Lung microvascular endothelial cell (primary cell): ENCODE measurements at regions not wholly inside any gene's neighbourhood (a gene's known extent, or its start where the extent isn't known, plus 50 kb on each side); places are given as distances from the start of the nearest gene placed in this dataset.

ENCODE experiments used
- DNase-seq, 2 donors: peaks; one replicate each; pipeline versions ENCODE4 v3.0.0 to v3.0.0-alpha.2; 2010; ENCODE audit warnings: low read depth in 2 of 2

GRCh38 chr6:84464471-84464870, 237.0 kb upstream of the CEP162 start:
- peak; percentile 15 to 83 for DNase-seq

DNA sequence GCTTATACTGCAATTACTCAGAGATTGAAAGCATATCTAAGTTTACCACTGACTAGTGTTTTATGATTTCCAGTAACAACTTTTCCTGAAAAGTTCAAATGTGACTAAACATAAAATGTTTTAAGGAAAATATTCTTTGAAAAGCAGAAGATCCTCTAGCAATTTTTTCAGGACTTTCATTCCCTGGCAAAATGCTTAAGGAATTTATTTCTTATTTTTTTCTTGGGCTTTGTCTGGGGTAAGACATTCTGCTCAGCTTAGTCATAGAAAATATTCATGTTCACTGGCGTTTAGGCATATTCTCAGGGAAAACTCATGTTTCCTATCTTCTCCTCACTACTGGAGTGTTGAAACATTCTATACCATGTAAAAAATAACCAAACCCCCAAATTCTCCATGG, 235.3 kb upstream of the CEP162 start:
- DNase-seq, result peak in 1 of 2 donors; percentile 27

DNA sequence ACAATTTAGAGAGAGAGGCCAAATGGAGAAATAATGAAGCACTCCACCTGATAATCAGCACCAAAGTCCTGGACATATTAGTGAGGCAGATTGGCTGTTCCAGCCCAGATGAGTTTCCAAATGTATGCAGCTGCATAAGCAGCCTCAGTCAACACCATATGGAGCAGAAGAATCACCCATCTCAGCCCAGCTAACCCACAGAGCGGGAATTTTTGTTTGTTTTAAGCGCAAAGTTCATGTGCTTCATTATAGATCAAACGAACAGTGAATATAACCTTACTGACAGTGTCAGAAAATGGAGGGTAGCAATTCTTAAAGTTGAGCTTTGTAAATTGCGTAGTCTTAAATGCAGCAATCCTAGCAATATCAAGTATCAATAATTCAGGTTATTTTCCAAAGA, 234.0 kb upstream of the CEP162 start:
- DNase-seq, result no peak

DNA sequence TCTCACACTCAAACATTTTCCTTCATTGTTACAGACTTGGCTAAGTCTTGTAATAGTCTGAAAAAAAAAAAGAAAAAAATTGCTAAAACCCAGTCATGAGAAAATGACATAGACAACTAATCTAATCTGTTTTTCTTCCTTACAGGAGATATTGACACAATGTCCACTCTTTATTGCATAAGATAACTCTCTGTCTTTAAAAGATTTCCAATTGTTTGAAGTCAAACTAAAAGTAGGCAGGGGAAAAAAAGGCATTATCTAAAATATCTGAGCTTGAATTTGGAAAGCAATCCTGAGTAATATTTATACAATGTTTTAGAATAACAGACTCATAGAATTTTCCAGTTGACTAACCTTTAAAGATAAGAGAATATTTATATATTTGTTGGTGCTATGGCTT, 233.0 kb upstream of the CEP162 start:
- DNase-seq, result no peak

DNA sequence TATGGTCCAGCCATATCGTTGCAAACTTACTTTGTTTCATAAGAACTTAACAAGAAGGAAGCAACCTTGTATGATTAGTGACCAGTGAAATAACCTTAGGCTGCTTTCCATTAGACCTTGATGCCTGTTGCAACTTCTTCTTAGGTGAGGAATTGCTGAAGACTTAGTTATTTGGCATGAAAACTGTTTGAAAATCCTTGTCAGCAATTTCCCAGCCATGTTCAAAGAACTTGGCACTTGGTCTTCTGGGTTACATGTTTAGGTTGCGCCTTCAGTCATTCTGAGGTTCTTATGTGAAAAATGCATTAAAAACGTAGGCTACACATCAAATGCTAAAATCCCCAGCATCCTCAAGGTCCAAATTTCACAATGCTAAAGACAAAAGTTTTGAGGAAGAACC, 232.0 kb upstream of the CEP162 start:
- DNase-seq, result no peak

GRCh38 chr6:84458271-84458670, 230.8 kb upstream of the CEP162 start:
- no peak for DNase-seq

DNA sequence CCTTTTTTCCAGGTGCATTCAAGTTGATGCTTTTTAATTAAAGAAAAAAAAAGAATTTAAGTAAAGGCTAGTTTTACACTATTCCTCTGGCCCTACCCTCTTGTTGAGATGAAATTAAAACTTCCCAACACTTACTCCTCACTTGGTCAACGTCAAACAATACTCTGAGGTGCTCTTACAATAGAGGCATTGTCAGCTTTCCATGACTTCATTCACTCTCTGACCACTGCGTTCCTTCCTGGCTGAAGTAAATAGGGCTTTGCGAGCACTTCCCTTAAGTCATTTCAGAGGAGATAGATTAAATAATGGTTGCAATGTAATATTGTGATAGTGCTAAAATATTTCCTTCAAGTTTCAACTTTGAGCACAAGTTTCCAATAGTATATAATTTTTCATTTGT, 229.8 kb upstream of the CEP162 start:
- DNase-seq, result peak; percentile 56 to 76

GRCh38 chr6:84456803-84457202, 229.4 kb upstream of the CEP162 start:
- DNase-seq, result no peak

DNA sequence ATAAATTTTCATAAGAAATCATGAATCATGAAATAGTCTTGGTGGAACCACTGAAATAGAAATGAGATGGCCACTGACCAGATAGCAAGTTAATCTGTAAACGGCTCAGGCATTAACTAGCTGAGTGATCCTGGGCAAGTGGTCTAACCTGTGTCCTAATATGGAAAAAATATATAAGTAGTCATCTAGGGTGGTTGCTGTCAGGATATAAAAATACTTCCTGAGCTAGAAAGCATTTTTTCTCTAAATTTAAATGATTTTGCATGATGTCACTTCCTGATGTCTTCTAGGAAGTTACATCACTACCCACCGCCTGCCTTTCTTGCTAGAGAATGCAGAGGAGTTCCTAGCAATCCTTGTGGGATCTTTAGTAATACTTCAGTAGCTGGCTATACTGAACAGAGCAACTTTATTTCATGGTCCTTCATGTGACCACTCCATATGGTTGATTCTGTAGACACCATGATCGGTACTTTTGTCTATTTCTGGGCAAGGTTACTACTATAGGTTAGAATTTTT, 228.1 kb upstream of the CEP162 start:
- DNase-seq, result peak in 1 of 2 donors; percentile 34

- peak in 1 of 2 donors; percentile 63 for DNase-seq
Observed at GRCh38 chr6:84453499-84453898, 226.1 kb upstream of the CEP162 start.

GRCh38 chr6:84450018-84450417, 222.6 kb upstream of the CEP162 start:
- DNase-seq, result no peak

- peak; percentile 39 to 69 for DNase-seq
Observed at GRCh38 chr6:84449220-84449619, 221.8 kb upstream of the CEP162 start.

DNA sequence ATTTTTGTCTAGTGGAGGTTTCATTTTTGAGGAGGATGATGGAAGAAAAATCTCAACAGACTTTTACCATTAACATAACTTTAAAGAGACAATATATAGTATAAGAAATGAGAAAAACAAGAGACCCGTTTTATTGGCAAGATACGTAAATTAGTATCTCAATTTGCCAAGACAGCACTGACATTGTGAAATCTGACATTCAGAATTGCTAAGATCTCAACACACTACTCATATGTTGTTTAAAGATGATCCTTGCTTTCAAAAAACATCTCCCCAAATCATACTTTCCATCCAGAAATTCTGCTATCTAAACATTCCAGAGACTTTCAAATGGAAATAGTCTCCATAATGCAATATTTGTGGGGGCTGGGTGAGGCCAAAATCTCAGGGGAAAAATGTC, 220.9 kb upstream of the CEP162 start:
- DNase-seq, result no peak

- DNase-seq, result no peak
Observed at GRCh38 chr6:84447651-84448050, 220.2 kb upstream of the CEP162 start.

GRCh38 chr6:84445068-84445467, 217.6 kb upstream of the CEP162 start:
- DNase-seq, result no peak

GRCh38 chr6:84442208-84442607, 214.8 kb upstream of the CEP162 start:
- DNase-seq, result no peak

- no peak for DNase-seq
Observed at GRCh38 chr6:84441456-84441855, 214.0 kb upstream of the CEP162 start.

GRCh38 chr6:84434550-84434949, 207.1 kb upstream of the CEP162 start:
- no peak for DNase-seq

- no peak for DNase-seq
Observed at GRCh38 chr6:84432619-84433018, 205.2 kb upstream of the CEP162 start.

DNA sequence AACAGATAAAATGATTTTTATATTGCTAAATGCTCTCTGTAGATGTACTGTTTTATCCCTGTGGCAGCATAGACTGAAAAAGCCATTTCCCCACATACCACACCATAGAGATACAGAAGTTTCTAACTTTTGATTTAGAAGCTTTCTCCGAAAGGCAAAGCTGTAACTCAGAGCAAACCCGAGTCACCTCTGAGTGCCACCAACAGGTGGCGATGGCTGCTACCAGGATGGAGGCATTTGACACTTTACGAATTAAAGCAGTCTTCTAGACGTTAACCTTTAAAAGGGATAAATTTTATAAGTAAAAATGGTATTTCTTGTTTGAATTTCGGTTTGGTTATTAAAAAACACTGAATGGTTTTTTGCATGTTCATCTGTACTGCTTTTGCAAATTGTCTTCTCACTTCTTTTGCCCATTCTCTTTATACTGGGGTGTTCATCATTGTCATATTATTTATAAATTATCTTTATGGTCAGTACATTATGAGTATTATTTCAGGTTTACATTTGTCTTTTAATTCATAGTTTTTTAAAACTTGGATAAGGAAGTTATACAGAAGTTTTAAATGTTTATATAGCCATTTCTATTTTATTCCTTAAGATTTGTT, 201.0 kb upstream of the CEP162 start:
- peak; percentile 75 to 78 for DNase-seq

GRCh38 chr6:84425971-84426705, 198.7 kb upstream of the CEP162 start:
- DNase-seq, result no peak

DNA sequence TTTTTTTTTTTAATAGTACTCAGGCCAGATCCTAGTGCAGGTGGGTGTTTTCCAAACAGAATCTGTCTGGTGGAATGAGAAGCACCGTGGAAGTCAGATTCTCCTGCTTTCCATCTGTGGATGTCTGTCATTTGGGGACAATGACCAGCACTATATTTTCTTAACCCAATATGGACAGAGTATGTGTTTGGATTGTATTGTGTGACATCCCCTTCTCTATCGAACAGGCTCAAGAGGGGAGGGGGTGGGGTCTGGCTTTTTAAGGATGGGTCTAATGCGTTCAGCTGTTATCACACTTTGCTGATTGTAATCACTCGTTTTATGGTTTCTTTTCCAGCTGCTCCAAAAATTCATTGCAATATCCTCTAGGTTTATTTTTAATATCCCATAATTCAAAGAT, 197.5 kb upstream of the CEP162 start:
- no peak for DNase-seq

GRCh38 chr6:84422380-84422968, 195.0 kb upstream of the CEP162 start:
- peak; percentile 71 to 83 for DNase-seq
